ENCODE measurements at regions not wholly inside any gene's neighbourhood (a gene's known extent, or its start where the extent isn't known, plus 50 kb on each side); places are given as distances from the start of the nearest gene placed in this dataset.

DNA sequence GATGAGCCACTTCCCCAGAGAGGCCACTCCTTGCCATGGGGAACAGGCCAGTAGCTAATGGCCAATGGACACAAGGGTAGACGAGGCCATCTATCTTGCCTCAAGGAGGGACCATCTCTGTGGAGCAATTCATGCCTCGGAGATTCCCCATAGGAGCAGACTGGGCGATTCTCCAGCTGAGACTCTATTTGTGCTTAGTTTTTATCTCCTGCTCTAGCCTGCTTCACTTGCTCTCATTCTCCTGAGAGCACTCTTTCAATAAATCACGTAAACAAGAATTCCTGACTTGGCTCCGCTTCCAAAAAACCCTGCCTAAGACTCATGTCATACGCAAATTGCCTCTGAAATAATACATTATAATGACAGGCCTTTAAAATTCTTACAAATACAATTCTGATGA is 396.4 kb upstream of the USP15 start:
- TF ChIP-seq, protein P1, sequence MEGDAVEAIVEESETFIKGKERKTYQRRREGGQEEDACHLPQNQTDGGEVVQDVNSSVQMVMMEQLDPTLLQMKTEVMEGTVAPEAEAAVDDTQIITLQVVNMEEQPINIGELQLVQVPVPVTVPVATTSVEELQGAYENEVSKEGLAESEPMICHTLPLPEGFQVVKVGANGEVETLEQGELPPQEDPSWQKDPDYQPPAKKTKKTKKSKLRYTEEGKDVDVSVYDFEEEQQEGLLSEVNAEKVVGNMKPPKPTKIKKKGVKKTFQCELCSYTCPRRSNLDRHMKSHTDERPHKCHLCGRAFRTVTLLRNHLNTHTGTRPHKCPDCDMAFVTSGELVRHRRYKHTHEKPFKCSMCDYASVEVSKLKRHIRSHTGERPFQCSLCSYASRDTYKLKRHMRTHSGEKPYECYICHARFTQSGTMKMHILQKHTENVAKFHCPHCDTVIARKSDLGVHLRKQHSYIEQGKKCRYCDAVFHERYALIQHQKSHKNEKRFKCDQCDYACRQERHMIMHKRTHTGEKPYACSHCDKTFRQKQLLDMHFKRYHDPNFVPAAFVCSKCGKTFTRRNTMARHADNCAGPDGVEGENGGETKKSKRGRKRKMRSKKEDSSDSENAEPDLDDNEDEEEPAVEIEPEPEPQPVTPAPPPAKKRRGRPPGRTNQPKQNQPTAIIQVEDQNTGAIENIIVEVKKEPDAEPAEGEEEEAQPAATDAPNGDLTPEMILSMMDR (optimal IDR thresholded peaks at IDR 0.05 in 1 of 3, IDR thresholded peaks at IDR 0.05 in 1 of 3, conservative IDR thresholded peaks at IDR 0.05 in 1 of 3; ENCODE audit: extremely low read depth in 1 of 3, insufficient read depth in 2 of 3, low read length in 3 of 3): no peak
- TF ChIP-seq EZH2 (IDR thresholded peaks at IDR 0.05; ENCODE audit: low read length): no peak
